NCI-H2081 treated with DMSO at 0.1 percent for 48 hours (cell line): ENCODE measurements at regions not wholly inside any gene's neighbourhood (a gene's known extent, or its start where the extent isn't known, plus 50 kb on each side); places are given as distances from the start of the nearest gene placed in this dataset.
"Not testable (repeated sequence)": the region's sequence is repeated elsewhere in the genome, so short reads cannot be mapped to it uniquely, and the experiment has no call there.

ENCODE experiments used
- DNase-seq: peaks from one replicate; lab custom pipeline; 2025; lab: John Stamatoyannopoulos, UW

- DNase-seq: no peak
Observed at GRCh38 chr9:108277216-108277615, 578.6 kb downstream of the ACTL7B start.

- DNase-seq: no peak
Observed at GRCh38 chr9:108275906-108276305, 579.9 kb downstream of the ACTL7B start.

- no peak for DNase-seq
Observed at GRCh38 chr9:108274971-108275370, 580.8 kb downstream of the ACTL7B start.

- DNase-seq: no peak
Observed at GRCh38 chr9:108273988-108274387, 581.8 kb downstream of the ACTL7B start.

GRCh38 chr9:108272349-108272899 lies 583.4 kb downstream of the ACTL7B start:
- DNase-seq: no peak

GRCh38 chr9:108271646-108272348 lies 584.0 kb downstream of the ACTL7B start:
- peak; percentile 97 for DNase-seq

GRCh38 chr9:108271236-108271635 lies 584.5 kb downstream of the ACTL7B start:
- no peak for DNase-seq

- no peak for DNase-seq
Observed at GRCh38 chr9:108270561-108270960, 585.2 kb downstream of the ACTL7B start.

GRCh38 chr9:108270051-108270450 lies 585.7 kb downstream of the ACTL7B start:
- no peak for DNase-seq

- DNase-seq: no peak
Observed at GRCh38 chr9:108269371-108269770, 586.4 kb downstream of the ACTL7B start.

GRCh38 chr9:108265065-108265464 lies 590.7 kb downstream of the ACTL7B start:
- DNase-seq: no peak

GRCh38 chr9:108264093-108264492 lies 591.7 kb downstream of the ACTL7B start:
- DNase-seq: no peak

GRCh38 chr9:108262836-108263235 lies 593.0 kb downstream of the ACTL7B start:
- no peak for DNase-seq

- DNase-seq: no peak
Observed at GRCh38 chr9:108259917-108260675, 595.7 kb downstream of the ACTL7B start.

- no peak for DNase-seq
Observed at GRCh38 chr9:108258640-108259039, 597.1 kb downstream of the ACTL7B start.

- DNase-seq: no peak
Observed at GRCh38 chr9:108257382-108257781, 598.4 kb downstream of the ACTL7B start.

GRCh38 chr9:108254236-108254635 lies 601.5 kb downstream of the ACTL7B start:
- DNase-seq: no peak

GRCh38 chr9:108247391-108247790 lies 608.4 kb downstream of the ACTL7B start:
- DNase-seq: not testable (repeated sequence)

- DNase-seq: no peak
Observed at GRCh38 chr9:108245901-108246300, 609.9 kb downstream of the ACTL7B start.

GRCh38 chr9:108245331-108245730 lies 610.5 kb downstream of the ACTL7B start:
- no peak for DNase-seq

GRCh38 chr9:108244686-108245085 lies 611.1 kb downstream of the ACTL7B start:
- DNase-seq: no peak

- DNase-seq: no peak
Observed at GRCh38 chr9:108241384-108242073, 614.3 kb downstream of the ACTL7B start.
